Fibroblast of skin of scalp (primary cell): ENCODE measurements at regions not wholly inside any gene's neighbourhood (a gene's known extent, or its start where the extent isn't known, plus 50 kb on each side); places are given as distances from the start of the nearest gene placed in this dataset.

Source experiments
- DNase-seq: peaks from one replicate; pipeline ENCODE4 v3.0.0-alpha.2; 2013

GRCh38 chr5:67290655-67291054 lies 94.1 kb upstream of the CD180 start:
- DNase-seq, result no peak

GRCh38 chr5:67289763-67290521 lies 93.3 kb upstream of the CD180 start:
- DNase-seq, result no peak

- peak; percentile 83 for DNase-seq
Observed at GRCh38 chr5:67287510-67288268, 91.1 kb upstream of the CD180 start.

GRCh38 chr5:67286006-67286405 lies 89.4 kb upstream of the CD180 start:
- no peak for DNase-seq

- DNase-seq, result no peak
Observed at GRCh38 chr5:67283988-67284487, 87.4 kb upstream of the CD180 start.

GRCh38 chr5:67283275-67283987 lies 86.8 kb upstream of the CD180 start:
- no peak for DNase-seq

- DNase-seq, result no peak
Observed at GRCh38 chr5:67281874-67282273, 85.3 kb upstream of the CD180 start.

- no peak for DNase-seq
Observed at GRCh38 chr5:67273689-67274356, 77.2 kb upstream of the CD180 start.

- DNase-seq, result no peak
Observed at GRCh38 chr5:67272453-67273130, 76.0 kb upstream of the CD180 start.

- peak; percentile 94 for DNase-seq
Observed at GRCh38 chr5:67268231-67269021, 71.8 kb upstream of the CD180 start.

GRCh38 chr5:67267512-67268216 lies 71.1 kb upstream of the CD180 start:
- no peak for DNase-seq

- no peak for DNase-seq
Observed at GRCh38 chr5:67266654-67267350, 70.2 kb upstream of the CD180 start.

- no peak for DNase-seq
Observed at GRCh38 chr5:67265951-67266350, 69.4 kb upstream of the CD180 start.

- DNase-seq, result no peak
Observed at GRCh38 chr5:67263656-67264408, 67.2 kb upstream of the CD180 start.

GRCh38 chr5:67262956-67263355 lies 66.4 kb upstream of the CD180 start:
- no peak for DNase-seq

- no peak for DNase-seq
Observed at GRCh38 chr5:67262206-67262605, 65.6 kb upstream of the CD180 start.

- no peak for DNase-seq
Observed at GRCh38 chr5:67259548-67260215, 63.1 kb upstream of the CD180 start.

- no peak for DNase-seq
Observed at GRCh38 chr5:67257500-67257899, 60.9 kb upstream of the CD180 start.

- DNase-seq, result no peak
Observed at GRCh38 chr5:67257077-67257476, 60.5 kb upstream of the CD180 start.
